Adipocyte (in vitro differentiated cells): ENCODE measurements at regions not wholly inside any gene's neighbourhood (a gene's known extent, or its start where the extent isn't known, plus 50 kb on each side); places are given as distances from the start of the nearest gene placed in this dataset.

Experiments used
- DNase-seq: peaks from one replicate; pipeline ENCODE4 v3.0.0-alpha.2; 2015; ENCODE audit warnings: low read depth
- H3K27me3 ChIP-seq: replicated peaks from 2 replicates; pipeline ENCODE4 v1.7.0; 2013; ENCODE audit warnings: mild to moderate bottlenecking, low read length, moderate library complexity; ENCODE audit not compliant: control insufficient read depth, insufficient read depth
- H3K36me3 ChIP-seq: 2 replicates; pipeline ENCODE4 v1.7.0; 2013; ENCODE audit warnings: low read length, mild to moderate bottlenecking, moderate library complexity; ENCODE audit not compliant: control insufficient read depth, insufficient read depth, severe bottlenecking
- H3K4me1 ChIP-seq: 2 replicates; pipeline ENCODE4 v1.7.0; 2013; ENCODE audit warnings: mild to moderate bottlenecking, low read length, moderate library complexity; ENCODE audit not compliant: control insufficient read depth, insufficient read depth
- H3K4me3 ChIP-seq: 2 replicates; pipeline ENCODE4 v1.7.0; 2013; ENCODE audit warnings: mild to moderate bottlenecking, low read length, moderate library complexity
- H3K9ac ChIP-seq: 2 replicates; pipeline ENCODE4 v1.7.0; 2013; ENCODE audit warnings: mild to moderate bottlenecking, low read length, moderate library complexity
- H3K9me3 ChIP-seq: 2 replicates; pipeline ENCODE4 v1.7.0; 2013; ENCODE audit warnings: mild to moderate bottlenecking, low read length, moderate library complexity; ENCODE audit not compliant: control insufficient read depth

DNA sequence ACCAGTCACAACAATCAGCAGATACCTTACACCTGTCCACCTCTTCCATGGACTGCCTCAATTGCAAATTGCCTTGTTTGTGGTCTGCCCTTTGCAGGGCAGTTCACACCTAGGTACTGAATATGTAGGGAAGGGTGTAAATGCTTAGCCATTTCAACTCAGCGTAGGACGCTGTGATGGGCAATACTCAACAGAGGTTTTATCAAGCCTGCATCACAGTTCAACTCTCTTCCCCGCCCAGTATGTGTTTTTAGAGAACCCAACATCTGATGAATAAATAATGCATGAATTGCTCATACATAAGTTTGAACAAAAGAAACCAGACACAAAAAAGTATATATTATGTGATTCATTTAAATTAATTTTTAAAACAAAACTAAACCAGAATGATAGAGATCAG lies 124.4 kb downstream of the P2RY1 start:
- Histone ChIP-seq H3K9me3 (no peaks in the 10 kb centered on the region), H3K36me3 (no peaks in the 10 kb centered on the region), H3K4me3 (no peak overlapping the region), H3K27me3 (no peaks in the 10 kb centered on the region), H3K4me1 (peaks cover 7% of the 10 kb centered on the region), H3K9ac (no peak overlapping the region)
- no peak for DNase-seq

DNA sequence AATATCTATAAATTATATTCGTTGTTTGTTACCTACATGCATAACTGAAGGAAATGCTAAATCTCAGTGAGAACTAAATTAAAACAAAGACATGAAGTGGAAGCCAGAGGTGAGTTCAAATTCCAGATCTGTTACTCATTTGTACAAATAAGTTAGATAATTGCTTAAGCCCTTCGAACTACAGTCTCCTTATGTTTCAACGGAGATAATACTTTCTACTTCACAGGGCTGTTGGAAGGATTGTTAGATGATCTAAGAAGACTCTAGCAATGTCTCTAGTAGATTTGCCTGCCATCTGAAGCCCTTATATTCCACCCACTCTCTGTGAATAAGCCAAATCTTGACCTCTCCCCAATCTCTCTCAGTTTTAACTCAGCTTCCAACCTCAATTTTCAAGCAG lies 125.8 kb downstream of the P2RY1 start:
- DNase-seq: no peak
- Histone ChIP-seq H3K36me3 (no peaks in the 10 kb centered on the region), H3K9ac (no peak overlapping the region), H3K9me3 (no peaks in the 10 kb centered on the region), H3K27me3 (no peaks in the 10 kb centered on the region), H3K4me1 (peaks cover 7% of the 10 kb centered on the region), H3K4me3 (no peak overlapping the region)

DNA sequence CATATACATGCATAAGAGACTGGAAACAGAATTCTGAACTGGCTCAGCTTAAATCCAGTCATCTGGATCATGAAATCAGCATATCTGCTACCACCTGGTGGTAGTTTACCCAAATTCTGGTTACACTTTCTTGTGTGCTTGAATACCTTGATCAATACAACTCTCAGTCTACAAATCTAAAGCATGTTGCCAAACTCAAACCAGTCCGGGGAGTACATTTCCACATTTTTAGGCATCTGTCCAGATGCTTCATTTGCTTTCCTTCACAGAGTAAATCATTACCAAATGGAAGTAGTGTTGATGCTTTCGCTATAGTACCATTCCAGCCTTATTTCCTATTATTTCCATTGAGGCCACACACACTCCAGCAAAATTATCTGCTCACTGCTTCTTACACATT lies 126.4 kb downstream of the P2RY1 start:
- Histone ChIP-seq H3K4me3 (no peak overlapping the region), H3K4me1 (peaks cover 7% of the 10 kb centered on the region)
- DNase-seq: peak; percentile 49

DNA sequence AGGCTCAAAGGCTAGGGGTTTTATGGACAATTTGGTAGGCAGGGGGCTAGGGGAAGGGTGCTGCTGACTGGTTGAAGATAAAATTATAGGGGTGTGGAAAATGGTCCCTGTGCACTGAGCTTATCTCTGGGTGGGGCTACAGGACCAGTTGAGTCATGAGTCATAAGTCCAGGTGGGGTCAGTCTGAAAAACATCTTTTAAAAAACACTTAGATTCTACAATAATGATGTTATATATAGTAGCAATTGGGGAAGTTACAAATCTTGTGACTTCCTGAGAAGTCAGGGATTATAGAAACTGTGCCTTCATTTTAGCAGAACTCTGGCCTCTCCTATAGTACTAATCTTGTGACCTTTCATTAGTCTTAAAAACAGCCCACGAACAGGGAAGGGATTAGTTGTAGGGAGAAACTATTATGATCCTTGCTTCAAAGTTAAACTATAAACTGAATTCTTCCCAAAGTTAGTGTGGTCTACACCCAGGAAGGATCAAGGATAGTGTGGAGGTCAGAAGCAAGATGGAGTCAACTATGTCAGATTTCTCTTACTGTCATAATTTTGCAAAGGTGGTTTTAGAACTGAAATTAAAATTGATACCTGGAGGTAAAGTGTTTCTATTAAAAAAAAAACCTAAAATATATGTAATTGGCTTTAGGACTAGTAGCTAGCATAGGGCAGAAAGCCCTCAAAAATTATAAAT lies 130.1 kb downstream of the P2RY1 start:
- Histone ChIP-seq H3K27me3 (no peaks in the 10 kb centered on the region), H3K9ac (no peak overlapping the region), H3K4me3 (no peak overlapping the region), H3K36me3 (no peaks in the 10 kb centered on the region), H3K4me1 (peaks cover 12% of the 10 kb centered on the region), H3K9me3 (no peaks in the 10 kb centered on the region)
- no peak for DNase-seq

More for the DNA sequence above, 126.4 kb downstream of the P2RY1 start:
- Histone ChIP-seq H3K27me3 (no peaks in the 10 kb centered on the region), H3K36me3 (no peaks in the 10 kb centered on the region), H3K9me3 (no peaks in the 10 kb centered on the region), H3K9ac (no peak overlapping the region)

DNA sequence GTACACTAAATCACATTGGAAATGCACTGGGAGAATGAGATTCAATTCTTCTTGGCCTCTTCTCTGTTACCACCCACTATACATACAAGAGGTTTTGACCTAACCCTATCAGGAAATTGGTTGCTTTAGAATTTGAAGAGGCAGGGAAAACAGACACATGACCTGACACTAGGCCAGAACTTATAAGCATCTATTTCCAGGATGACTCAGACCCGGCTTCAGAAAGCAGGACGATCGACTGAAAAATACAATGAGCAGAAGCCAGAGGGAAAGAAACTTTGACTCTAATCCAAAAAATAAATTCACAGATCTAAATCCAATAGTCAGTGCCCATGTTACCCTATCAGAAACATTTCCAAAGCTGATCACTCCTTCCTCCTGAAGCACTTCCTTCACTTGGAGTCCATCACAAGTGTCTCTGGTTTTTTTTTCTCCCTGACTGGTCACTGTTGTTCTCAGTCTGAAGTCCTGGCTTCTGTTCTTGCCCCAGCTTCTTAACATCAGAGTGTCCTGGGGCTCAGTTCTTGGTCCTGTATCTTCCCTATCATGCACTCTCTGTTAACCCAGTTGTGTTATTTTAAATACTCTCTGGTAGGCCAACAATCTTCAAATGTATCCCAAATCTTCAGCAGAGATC lies 133.6 kb downstream of the P2RY1 start:
- no peaks in the 10 kb centered on the region for H3K9me3 ChIP-seq
- no peaks in the 10 kb centered on the region for H3K36me3 ChIP-seq
- no peak overlapping the region for H3K9ac ChIP-seq
- DNase-seq: no peak
- H3K27me3 ChIP-seq: no peaks in the 10 kb centered on the region
- H3K4me3 ChIP-seq: no peak overlapping the region
- peaks cover 10% of the 10 kb centered on the region for H3K4me1 ChIP-seq

DNA sequence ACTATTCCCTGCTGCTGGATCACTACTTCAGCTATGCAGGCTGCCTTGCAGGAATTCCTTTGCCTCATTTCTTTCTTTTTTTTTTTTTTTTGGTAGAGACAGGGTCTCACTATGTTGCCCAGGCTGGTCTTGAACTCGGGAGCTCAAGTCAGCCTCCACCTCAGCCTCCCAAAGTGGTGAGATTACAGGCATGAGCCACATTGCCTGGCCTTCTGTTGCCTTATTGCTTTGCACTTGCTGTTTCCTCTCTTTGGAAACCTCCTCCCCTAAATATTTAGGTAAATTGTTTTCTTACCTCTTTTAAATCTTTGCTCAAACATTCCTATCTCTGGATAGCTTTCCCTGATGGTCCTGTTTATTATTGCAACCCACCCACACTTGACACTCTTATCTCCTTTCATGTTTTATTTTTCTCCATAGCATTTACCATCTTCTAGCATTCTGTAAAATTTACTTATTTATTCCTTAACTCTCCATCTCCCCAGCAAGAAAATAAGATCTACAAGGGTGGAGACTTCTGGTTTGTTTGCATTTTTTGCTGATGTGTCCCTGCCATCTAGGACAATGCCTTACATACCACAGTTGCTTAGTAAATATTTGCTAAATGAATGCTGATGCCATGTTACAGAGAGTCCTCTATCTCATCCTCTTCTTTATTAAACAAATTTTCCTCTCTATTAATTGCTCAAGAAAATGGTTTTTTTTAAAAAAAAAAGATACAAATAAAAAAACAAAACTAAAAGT lies 134.8 kb downstream of the P2RY1 start:
- Histone ChIP-seq H3K4me1 (peaks cover 10% of the 10 kb centered on the region), H3K9ac (no peak overlapping the region), H3K9me3 (no peaks in the 10 kb centered on the region), H3K4me3 (no peak overlapping the region), H3K36me3 (no peaks in the 10 kb centered on the region), H3K27me3 (no peaks in the 10 kb centered on the region)
- DNase-seq: peak; percentile 52

DNA sequence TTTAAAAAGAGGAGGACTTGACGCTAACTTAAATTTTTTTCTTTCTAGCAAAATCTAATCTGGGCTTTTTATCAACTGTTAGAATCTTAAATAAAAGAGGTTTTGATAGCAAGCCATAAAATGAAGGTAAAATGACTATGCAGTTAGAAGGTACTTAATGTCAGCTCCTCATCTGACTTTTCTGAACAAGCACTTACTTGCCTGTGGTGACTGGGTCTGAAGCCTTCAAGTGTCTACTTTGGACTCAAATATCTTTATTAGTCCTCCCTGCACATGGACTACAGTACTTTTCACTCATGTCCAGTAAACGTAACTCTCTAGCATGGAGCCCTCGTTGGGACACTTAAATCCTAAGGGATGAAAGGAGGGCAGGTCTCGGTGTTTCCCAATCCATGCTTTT lies 135.9 kb downstream of the P2RY1 start:
- H3K9me3 ChIP-seq: no peaks in the 10 kb centered on the region
- DNase-seq: no peak
- H3K4me1 ChIP-seq: peaks cover 10% of the 10 kb centered on the region
- H3K4me3 ChIP-seq: no peak overlapping the region
- H3K36me3 ChIP-seq: no peaks in the 10 kb centered on the region
- H3K9ac ChIP-seq: no peak overlapping the region
- no peaks in the 10 kb centered on the region for H3K27me3 ChIP-seq

DNA sequence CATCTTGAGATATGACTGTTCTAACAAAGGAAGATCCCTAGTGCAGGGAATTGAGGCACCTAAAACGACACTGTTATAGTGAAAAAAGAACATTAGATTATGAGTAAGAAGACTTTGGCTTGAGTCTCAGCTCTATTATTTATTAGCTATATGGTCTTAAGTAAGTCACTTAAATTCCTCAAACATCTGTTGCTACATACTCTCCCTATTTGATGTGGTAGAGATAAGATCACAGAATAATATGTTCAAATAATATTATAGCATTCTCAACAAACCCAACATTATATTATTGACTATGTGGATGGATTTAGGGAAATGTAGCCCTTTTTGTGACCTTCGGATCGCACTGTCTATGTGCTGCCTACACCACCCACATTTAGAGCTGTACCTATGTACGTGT lies 136.9 kb downstream of the P2RY1 start:
- peaks cover 10% of the 10 kb centered on the region for H3K4me1 ChIP-seq
- H3K4me3 ChIP-seq: no peak overlapping the region
- H3K36me3 ChIP-seq: no peaks in the 10 kb centered on the region
- no peak for DNase-seq
- H3K9ac ChIP-seq: no peak overlapping the region
- no peaks in the 10 kb centered on the region for H3K27me3 ChIP-seq
- H3K9me3 ChIP-seq: no peaks in the 10 kb centered on the region

DNA sequence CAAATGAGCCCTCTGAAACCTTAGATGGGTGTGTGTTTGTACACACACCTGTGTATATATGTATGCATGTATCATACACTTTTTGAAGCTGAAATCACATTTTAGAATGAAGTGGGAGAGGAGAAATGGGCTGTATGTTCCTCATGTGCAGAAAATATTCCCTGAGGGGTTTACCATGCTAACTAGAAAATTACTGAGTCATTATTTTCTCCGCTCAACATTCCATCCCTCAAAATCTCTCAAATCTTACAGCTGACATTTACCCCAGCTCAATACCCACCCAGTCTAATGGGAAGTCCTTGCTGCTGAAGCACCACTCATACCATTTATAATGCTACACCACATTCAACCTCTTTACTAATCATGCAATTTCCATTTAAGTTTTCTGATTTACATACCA lies 138.6 kb downstream of the P2RY1 start:
- Histone ChIP-seq H3K9me3 (no peaks in the 10 kb centered on the region), H3K4me3 (no peak overlapping the region), H3K36me3 (no peaks in the 10 kb centered on the region), H3K9ac (no peak overlapping the region), H3K27me3 (no peaks in the 10 kb centered on the region), H3K4me1 (peaks cover 9% of the 10 kb centered on the region)
- no peak for DNase-seq

GRCh38 chr3:152976239-152976638 lies 141.3 kb downstream of the P2RY1 start:
- Histone ChIP-seq H3K27me3 (no peaks in the 10 kb centered on the region), H3K9ac (no peak overlapping the region), H3K36me3 (no peaks in the 10 kb centered on the region), H3K9me3 (no peaks in the 10 kb centered on the region), H3K4me1 (no peaks in the 10 kb centered on the region), H3K4me3 (no peak overlapping the region)
- no peak for DNase-seq

- no peak overlapping the region for H3K9ac ChIP-seq
- no peak overlapping the region for H3K4me3 ChIP-seq
- no peaks in the 10 kb centered on the region for H3K36me3 ChIP-seq
- no peaks in the 10 kb centered on the region for H3K9me3 ChIP-seq
- H3K27me3 ChIP-seq: no peaks in the 10 kb centered on the region
- no peak for DNase-seq
- H3K4me1 ChIP-seq: no peaks in the 10 kb centered on the region
Observed at GRCh38 chr3:152977366-152977765, 142.4 kb downstream of the P2RY1 start.
